Keratinocyte (primary cell): ENCODE measurements at regions not wholly inside any gene's neighbourhood (a gene's known extent, or its start where the extent isn't known, plus 50 kb on each side); places are given as distances from the start of the nearest gene placed in this dataset.

Source experiments
- DNase-seq: peaks from one replicate; pipeline ENCODE4 v3.0.0-alpha.2; 2011; ENCODE audit warnings: low read depth, missing footprints, low spot score
- FAIRE-seq: peaks from 2 replicates; lab custom pipeline; 2011; peaks lifted over from hg19 to GRCh38; lab: Jason Lieb, UNC
- H2AFZ ChIP-seq: 2 replicates; pipeline ENCODE4 v1.6.0; 2012; ENCODE audit warnings: low read length, control low read depth, inconsistent platforms; ENCODE audit not compliant: control insufficient read depth
- H3K27ac ChIP-seq: 2 replicates; pipeline ENCODE4 v1.5.1; 2011; ENCODE audit warnings: low read length; ENCODE audit not compliant: control insufficient read depth, insufficient read depth
- H3K27me3 ChIP-seq: 3 replicates; pipeline ENCODE4 v1.6.0; 2011; ENCODE audit warnings: low read length; ENCODE audit not compliant: control insufficient read depth, insufficient read depth; ENCODE audit errors: extremely low read depth
- H3K36me3 ChIP-seq, 2 experiments: 2 replicates in 1 of 2; 3 replicates in 1 of 2; pipeline ENCODE4 v1.5.1; 2011; ENCODE audit warnings: low read length in 2 of 2, mild to moderate bottlenecking in 1 of 2; ENCODE audit not compliant: control insufficient read depth in 2 of 2, insufficient read depth in 2 of 2; ENCODE audit errors: extremely low read depth in 1 of 2
- H3K4me1 ChIP-seq: 3 replicates; pipeline ENCODE4 v1.5.1; 2011; ENCODE audit warnings: low read length; ENCODE audit not compliant: control insufficient read depth, insufficient read depth; ENCODE audit errors: extremely low read depth
- H3K4me2 ChIP-seq: 3 replicates; pipeline ENCODE4 v1.6.0; 2011; ENCODE audit warnings: low read depth, low read length; ENCODE audit not compliant: control insufficient read depth, insufficient read depth; ENCODE audit errors: extremely low read depth
- H3K4me3 ChIP-seq, 3 experiments: fragments of 200-600 bp in 1 of 3; sonication (generic) in 1 of 3; 2 replicates in 2 of 3; 3 replicates in 1 of 3; pipeline ENCODE4 v1.5.1; 2011 to 2016; ENCODE audit warnings: low read length in 3 of 3, mild to moderate bottlenecking in 3 of 3, control low read depth in 2 of 3, inconsistent platforms in 1 of 3, low read depth in 1 of 3, mixed read lengths in 1 of 3, mixed run types in 1 of 3, moderate library complexity in 1 of 3; ENCODE audit not compliant: control insufficient read depth in 2 of 3, insufficient read depth in 2 of 3; ENCODE audit errors: extremely low read depth in 1 of 3
- H3K79me2 ChIP-seq: 2 replicates; pipeline ENCODE4 v1.6.0; 2012; ENCODE audit warnings: low read length; ENCODE audit not compliant: control insufficient read depth, insufficient read depth
- H3K9ac ChIP-seq: 3 replicates; pipeline ENCODE4 v1.6.0; 2011; ENCODE audit warnings: low read length; ENCODE audit not compliant: control insufficient read depth, insufficient read depth; ENCODE audit errors: extremely low read depth
- H3K9me1 ChIP-seq: 3 replicates; pipeline ENCODE4 v1.6.0; 2011; ENCODE audit warnings: low read length; ENCODE audit not compliant: control insufficient read depth, insufficient read depth; ENCODE audit errors: extremely low read depth
- H3K9me3 ChIP-seq: 2 replicates; pipeline ENCODE4 v1.5.1; 2012; ENCODE audit warnings: low read depth, low read length; ENCODE audit not compliant: control insufficient read depth
- H4K20me1 ChIP-seq: 3 replicates; pipeline ENCODE4 v1.6.0; 2011; ENCODE audit warnings: low read length; ENCODE audit not compliant: control insufficient read depth, insufficient read depth; ENCODE audit errors: extremely low read depth
- EZH2 ChIP-seq: IDR thresholded peaks from one replicate; pipeline ENCODE4 v1.6.1; 2012; ENCODE audit warnings: inconsistent platforms, mild to moderate bottlenecking, low read length, moderate library complexity
- dilution Hi-C: fragments of 300-500 bp; cut with MboI; formaldehyde crosslinking; loops from one replicate; pipeline ENCODE4 v1.7.0; 2020; ENCODE audit warnings: low sequenced_read_pairs; ENCODE audit not compliant: extremely low pct_ligation_motif_present
- TF ChIP-seq, protein P1 (sequence below), 3 experiments: IDR thresholded peaks in 1 of 3; conservative IDR thresholded peaks in 1 of 3; optimal IDR thresholded peaks in 1 of 3; 2 replicates in 2 of 3; 3 replicates in 1 of 3; pipeline versions ENCODE3 to v1.5.1; 2011; ENCODE audit warnings: low read length in 3 of 3, mild to moderate bottlenecking in 3 of 3, moderate library complexity in 2 of 3, control low read depth in 1 of 3, inconsistent platforms in 1 of 3; ENCODE audit not compliant: insufficient read depth in 2 of 3; ENCODE audit errors: extremely low read depth in 1 of 3

DNA sequence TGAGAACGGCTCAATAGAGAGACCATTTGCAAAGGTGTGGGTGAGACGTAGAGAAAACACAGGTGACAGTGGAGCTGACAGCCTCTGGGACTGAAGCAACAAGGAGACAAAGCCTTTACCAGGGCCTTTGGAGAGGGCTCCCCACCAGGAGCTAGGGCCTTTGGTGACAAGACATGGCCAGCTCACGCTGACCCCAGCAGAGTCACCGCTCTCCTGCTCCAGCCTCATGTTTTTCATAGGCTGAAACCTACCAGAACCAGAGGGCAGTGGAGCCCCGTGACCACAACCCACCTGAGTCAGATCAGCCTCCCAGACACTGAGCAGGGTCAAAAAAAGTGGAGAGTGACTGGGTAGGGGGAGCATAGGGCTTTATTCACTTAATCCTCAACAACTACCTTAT is 214.7 kb downstream of the SHQ1 start:
- FAIRE-seq, result no peak
- Histone ChIP-seq H3K27me3 (peaks cover 10% of the 10 kb centered on the region), H3K27ac (no peak overlapping the region), H3K36me3 (no peaks in the 10 kb centered on the region), H4K20me1 (no peaks in the 10 kb centered on the region), H3K79me2 (no peaks in the 10 kb centered on the region), H3K9me3 (no peaks in the 10 kb centered on the region), H3K4me2 (no peak overlapping the region), H3K4me1 (peaks cover 14% of the 10 kb centered on the region), H2AFZ (no peak overlapping the region), H3K9me1 (no peaks in the 10 kb centered on the region), H3K9ac (no peak overlapping the region), H3K4me3 (no peak overlapping the region)
- TF ChIP-seq, protein P1, sequence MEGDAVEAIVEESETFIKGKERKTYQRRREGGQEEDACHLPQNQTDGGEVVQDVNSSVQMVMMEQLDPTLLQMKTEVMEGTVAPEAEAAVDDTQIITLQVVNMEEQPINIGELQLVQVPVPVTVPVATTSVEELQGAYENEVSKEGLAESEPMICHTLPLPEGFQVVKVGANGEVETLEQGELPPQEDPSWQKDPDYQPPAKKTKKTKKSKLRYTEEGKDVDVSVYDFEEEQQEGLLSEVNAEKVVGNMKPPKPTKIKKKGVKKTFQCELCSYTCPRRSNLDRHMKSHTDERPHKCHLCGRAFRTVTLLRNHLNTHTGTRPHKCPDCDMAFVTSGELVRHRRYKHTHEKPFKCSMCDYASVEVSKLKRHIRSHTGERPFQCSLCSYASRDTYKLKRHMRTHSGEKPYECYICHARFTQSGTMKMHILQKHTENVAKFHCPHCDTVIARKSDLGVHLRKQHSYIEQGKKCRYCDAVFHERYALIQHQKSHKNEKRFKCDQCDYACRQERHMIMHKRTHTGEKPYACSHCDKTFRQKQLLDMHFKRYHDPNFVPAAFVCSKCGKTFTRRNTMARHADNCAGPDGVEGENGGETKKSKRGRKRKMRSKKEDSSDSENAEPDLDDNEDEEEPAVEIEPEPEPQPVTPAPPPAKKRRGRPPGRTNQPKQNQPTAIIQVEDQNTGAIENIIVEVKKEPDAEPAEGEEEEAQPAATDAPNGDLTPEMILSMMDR (optimal IDR thresholded peaks at IDR 0.05 in 1 of 3, IDR thresholded peaks at IDR 0.05 in 1 of 3, conservative IDR thresholded peaks at IDR 0.05 in 1 of 3; ENCODE audit: extremely low read depth in 1 of 3, insufficient read depth in 2 of 3, low read length in 3 of 3), result no peak
- no peak for TF ChIP-seq EZH2
- dilution Hi-C loops, result no loop called here
- no peak for DNase-seq

DNA sequence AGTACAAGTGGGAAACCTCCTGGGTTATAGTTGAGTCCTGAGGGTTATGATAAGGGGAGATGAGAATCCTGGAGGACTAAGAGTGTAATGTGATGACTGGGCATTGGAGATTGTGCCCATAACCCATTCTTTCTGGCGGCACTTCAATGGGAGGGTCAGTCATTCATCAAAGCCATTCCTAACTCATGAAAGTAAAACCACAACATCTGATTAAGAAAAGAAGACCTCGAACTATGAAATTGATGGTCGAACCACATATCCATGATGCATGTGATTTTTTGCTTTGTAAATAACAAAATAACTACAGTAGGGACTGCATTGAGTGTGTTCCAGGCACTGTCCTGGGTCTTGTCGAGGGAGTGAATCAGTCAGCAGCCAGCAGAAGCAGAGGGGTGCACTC is 215.1 kb downstream of the SHQ1 start:
- Histone ChIP-seq H3K27ac (no peak overlapping the region), H3K27me3 (peaks cover 10% of the 10 kb centered on the region), H3K4me2 (no peak overlapping the region), H2AFZ (no peak overlapping the region), H3K79me2 (no peaks in the 10 kb centered on the region), H3K9me3 (no peaks in the 10 kb centered on the region), H3K4me1 (peaks cover 18% of the 10 kb centered on the region), H4K20me1 (no peaks in the 10 kb centered on the region), H3K36me3 (no peaks in the 10 kb centered on the region), H3K9me1 (no peaks in the 10 kb centered on the region), H3K9ac (no peak overlapping the region), H3K4me3 (no peak overlapping the region)
- no peak for FAIRE-seq
- no peak for DNase-seq
- TF ChIP-seq, protein P1 (optimal IDR thresholded peaks at IDR 0.05 in 1 of 3, IDR thresholded peaks at IDR 0.05 in 1 of 3, conservative IDR thresholded peaks at IDR 0.05 in 1 of 3; ENCODE audit: extremely low read depth in 1 of 3, insufficient read depth in 2 of 3, low read length in 3 of 3), result no peak
- no peak for TF ChIP-seq EZH2
- dilution Hi-C loops, result no loop called here
